GM12873 (cell line): ENCODE measurements at regions not wholly inside any gene's neighbourhood (a gene's known extent, or its start where the extent isn't known, plus 50 kb on each side); places are given as distances from the start of the nearest gene placed in this dataset.

Experiments used
- TF ChIP-seq, protein P1 (sequence below): IDR thresholded peaks from 2 replicates; pipeline ENCODE4 v1.5.1; 2012; ENCODE audit warnings: low read depth, mild to moderate bottlenecking, moderate library complexity, low read length, control low read depth; ENCODE audit not compliant: insufficient read depth; ENCODE audit errors: missing control alignments

DNA sequence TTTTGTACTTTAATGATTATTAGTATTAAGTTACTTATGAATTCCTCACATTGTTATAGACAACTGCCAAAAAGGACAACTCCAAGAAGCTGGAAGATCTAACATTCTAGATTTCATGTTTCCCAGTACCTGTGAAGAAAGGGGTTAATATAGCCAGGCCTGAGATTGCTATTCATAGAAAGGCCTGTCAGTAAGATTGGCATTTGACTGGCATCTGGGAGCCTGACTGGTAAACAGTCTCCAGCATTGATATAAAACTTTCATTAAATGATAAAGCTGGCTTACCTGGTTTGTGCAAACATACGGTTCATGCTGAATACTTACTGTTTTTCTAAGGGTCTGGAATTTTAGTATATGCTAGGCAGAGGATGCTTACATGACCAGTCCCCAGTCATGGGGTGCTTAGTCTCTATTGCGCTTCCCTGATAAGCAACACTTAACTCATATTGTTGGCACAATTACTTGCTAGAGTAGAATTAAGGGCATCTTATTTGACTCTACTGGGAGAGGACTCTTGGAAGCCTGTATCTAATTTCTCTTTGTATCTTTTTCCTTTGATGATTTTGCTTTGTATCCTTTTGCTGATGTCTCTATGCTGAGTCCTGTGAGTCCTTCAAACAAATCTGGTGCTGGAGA is 340.4 kb upstream of the SEMA6A start:
- TF ChIP-seq, protein P1, sequence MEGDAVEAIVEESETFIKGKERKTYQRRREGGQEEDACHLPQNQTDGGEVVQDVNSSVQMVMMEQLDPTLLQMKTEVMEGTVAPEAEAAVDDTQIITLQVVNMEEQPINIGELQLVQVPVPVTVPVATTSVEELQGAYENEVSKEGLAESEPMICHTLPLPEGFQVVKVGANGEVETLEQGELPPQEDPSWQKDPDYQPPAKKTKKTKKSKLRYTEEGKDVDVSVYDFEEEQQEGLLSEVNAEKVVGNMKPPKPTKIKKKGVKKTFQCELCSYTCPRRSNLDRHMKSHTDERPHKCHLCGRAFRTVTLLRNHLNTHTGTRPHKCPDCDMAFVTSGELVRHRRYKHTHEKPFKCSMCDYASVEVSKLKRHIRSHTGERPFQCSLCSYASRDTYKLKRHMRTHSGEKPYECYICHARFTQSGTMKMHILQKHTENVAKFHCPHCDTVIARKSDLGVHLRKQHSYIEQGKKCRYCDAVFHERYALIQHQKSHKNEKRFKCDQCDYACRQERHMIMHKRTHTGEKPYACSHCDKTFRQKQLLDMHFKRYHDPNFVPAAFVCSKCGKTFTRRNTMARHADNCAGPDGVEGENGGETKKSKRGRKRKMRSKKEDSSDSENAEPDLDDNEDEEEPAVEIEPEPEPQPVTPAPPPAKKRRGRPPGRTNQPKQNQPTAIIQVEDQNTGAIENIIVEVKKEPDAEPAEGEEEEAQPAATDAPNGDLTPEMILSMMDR, result no peak

DNA sequence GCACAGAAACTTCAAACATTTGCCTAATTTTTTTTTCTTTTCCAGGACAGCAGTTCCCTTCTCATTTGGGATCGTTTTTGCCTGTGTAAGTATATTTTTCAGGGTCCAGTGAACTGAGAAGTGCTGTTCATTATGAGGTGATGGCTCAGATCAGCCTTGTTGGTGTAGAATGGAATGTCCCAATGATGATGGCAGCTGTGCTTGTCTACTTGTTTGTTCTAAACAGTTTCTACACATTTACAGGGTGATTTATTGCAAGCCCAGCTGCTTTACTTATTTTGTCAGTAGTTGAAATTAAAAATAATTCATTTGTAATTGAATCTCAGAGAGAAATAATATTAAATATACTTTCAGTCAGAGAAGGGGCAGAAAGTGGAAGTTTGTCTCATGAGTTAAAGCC is 337.6 kb upstream of the SEMA6A start:
- TF ChIP-seq, protein P1, result no peak

DNA sequence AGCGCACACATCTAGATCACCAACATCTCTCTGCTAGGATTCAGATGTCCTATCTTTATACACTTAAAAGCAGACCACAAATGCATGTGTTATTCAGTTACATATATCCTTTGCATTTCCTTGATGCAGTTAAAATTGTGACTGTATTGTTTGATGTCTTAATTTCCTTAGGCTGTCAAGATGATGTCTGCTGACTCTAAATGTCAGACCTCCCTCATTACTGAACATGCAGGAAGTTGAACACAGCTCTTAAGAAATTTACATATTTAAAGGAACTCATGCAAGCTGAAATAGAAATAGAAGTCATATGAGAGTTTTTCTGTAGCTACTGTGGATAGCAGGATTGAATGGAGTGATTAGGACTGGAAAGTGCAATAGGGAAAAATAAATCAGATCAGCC is 336.5 kb upstream of the SEMA6A start:
- TF ChIP-seq, protein P1, result no peak

DNA sequence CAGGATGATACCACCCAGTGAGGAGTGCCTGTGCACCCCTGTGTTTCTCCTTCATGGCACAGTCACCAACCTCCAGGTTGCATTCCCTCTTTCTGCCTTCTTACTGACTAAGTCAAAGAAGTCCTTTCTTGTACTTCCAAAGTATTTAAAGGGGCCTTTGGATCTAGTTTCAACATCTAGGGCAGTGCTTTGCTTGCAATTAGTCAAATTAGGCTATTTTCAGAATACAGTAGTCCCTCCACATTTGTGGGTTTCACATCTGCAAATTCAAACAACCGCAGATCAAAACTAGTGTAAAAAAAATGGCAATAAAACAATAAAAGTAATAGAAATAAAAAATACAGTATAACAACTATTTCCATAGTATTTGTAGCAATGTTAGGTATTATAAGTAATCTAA is 333.9 kb upstream of the SEMA6A start:
- TF ChIP-seq, protein P1, result no peak

DNA sequence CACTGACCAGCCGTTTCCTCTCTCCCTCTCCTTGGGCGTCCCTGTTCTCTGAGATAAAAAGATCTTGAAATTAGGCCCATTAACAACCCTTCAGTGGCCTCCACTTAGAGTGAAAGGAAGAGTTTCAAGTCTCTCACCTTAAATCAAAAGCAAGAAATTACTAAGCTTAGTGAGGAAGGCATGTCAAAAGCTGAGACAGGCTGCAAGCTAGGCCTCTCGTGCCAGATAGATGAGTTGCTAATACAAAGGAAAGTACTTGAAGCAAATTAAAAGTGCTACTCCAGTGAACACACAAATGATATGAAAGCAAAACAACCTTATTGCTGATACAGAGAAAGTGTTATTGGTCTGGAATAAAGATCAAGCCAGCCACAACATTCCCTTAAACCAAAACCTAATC is 331.3 kb upstream of the SEMA6A start:
- TF ChIP-seq, protein P1, result no peak

DNA sequence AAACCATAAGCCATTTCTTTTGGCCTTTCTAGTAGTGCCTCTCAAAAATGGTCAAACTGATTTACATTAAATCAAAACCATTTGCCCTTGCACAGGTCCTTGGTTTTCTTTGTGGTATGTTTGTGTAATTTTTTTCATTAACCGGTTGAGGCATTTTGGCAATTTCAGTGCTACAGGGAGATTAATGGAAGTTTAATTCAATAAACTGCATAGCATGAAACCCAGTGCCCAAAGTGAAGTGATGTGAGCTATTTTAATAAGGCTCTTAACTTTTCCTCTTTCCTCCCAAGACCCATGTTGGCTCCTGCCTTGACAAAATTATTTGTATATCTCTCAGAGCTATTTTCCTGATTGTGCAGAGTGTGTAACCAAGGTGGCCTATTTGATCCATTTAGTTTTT is 326.2 kb upstream of the SEMA6A start:
- TF ChIP-seq, protein P1, result no peak

DNA sequence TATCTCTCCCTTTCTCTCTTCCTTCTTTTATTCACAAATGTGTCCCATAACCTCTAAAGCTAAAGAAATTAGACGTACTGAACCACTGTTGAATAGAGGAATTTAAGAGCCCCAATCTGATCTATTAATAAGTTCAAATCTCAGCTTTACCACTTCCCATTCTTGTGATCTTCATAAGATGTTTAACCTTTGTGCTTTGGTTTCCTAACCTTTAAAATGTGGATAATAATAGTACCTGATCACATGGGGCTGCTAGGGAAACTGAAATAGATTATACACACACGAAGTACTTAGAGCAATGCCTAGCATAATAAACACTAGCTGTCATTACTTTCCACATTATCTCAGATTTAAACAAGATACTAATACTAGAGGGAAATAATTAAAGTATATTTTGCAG is 324.3 kb upstream of the SEMA6A start:
- TF ChIP-seq, protein P1, result no peak
